Pulmonary artery endothelial cell (primary cell): ENCODE measurements at regions not wholly inside any gene's neighbourhood (a gene's known extent, or its start where the extent isn't known, plus 50 kb on each side); places are given as distances from the start of the nearest gene placed in this dataset.
"Not testable (repeated sequence)": the region's sequence is repeated elsewhere in the genome, so short reads cannot be mapped to it uniquely, and the experiment has no call there.

Source experiments
- DNase-seq: peaks from one replicate; pipeline ENCODE4 v3.0.0-alpha.2; 2011; ENCODE audit warnings: low read depth, low spot score

DNA sequence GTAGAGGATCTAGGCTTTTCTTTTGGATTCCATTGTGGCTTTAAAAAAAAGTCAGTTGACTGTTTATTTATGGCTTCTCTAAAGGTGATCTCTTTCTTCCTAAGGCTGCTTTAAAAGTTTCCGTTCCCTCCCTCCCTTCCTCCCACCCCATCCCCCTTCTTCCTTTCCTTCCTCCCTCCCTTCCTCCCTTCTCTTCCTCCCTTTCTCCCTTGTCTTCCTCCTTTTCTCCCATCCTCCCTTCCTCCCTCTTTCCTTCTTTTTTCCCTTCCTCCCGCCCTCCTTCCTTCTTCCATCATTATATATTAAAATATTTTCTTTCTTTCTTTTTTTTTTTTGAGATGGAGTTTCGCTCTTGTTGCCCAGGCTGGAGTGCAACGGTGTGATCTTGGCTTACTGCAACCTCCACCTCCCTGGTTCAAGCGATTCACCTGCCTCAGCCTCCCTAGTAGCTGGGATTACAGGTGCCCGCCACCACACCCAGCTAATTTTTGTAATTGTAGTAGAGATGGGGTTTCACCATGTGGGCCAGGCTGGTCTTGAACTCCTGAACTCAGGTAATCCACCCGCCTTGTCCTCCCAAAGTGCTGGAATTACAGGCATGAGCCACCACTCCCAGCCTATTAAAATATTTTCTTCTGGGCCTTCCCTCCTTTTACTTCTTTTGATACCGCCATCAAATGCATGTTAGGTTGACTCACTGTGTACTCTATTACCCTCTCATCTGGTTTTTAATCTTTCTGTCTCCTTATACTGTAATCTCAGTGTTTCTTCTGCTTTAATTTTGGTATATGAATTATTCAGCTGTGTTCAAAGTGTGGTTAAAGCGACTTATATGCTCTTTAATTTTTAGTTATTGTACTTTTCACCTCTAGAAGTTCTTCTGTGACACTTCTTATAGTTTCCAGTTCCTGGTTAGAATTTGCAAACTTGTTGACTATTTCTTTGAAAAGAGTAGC, 59.2 kb upstream of the ATP5PO start:
- no peak for DNase-seq

DNA sequence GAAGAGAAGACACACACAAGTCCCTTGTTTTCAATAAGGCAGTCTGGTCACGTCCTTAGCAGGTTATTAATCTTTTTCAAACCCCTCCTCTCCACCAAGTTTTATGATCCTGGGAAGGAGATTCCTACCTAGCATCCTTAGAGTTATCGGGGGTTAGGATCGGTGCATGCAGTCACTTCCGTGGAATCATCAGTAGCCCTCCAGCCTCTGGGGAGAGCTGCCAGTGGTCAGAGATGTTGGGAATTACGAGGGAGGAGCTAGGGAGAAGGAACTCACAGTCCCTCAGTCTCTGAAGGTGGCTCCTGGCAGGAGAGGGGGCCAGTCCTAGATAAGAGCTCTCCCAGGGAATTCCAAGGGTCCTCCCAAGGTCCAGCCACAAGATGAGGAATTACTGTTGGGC, 57.7 kb upstream of the ATP5PO start:
- no peak for DNase-seq

DNA sequence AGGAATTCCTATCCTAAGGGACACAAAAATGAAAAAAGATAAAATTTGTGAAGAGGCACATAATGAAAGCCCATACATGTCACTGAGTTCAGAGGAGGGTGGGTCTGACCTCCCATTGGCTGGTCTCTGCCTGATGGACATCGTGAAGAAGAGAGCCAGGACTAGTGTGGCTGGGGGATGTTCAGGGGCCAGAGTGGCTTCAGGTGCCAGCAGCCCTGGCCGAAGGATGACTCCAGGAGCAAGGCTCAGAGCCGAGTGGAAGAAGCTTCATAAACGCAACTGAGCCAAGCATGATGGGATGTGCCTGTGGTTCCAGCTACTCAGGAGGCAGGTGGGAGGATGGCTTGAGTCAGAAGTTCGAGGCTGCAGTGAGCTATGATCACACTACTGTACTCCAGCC, 56.9 kb upstream of the ATP5PO start:
- no peak for DNase-seq

DNA sequence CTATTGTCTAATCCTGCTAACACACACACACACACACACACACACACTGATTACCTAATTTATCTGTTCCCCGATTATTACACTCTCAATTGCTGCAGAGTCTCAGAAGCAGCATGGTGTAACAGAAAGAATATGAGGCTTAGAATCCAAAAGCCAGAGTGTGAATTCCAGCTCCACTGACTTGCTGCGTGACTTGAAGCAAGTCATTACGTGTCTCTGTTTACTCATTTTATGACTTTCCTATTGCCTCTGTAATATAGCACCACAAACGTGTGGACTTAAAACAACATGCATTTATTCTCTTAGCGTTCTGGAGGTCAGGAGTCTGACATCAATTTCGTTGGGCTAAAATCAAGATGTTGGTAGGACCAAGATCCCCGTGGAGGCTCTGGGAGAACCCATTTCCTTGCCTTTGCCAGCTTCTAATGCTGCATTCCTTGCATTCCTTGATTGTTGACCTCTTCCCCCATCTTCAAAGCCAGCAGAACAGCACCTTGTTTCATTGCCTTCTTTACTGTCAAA, 55.9 kb upstream of the ATP5PO start:
- no peak for DNase-seq

DNA sequence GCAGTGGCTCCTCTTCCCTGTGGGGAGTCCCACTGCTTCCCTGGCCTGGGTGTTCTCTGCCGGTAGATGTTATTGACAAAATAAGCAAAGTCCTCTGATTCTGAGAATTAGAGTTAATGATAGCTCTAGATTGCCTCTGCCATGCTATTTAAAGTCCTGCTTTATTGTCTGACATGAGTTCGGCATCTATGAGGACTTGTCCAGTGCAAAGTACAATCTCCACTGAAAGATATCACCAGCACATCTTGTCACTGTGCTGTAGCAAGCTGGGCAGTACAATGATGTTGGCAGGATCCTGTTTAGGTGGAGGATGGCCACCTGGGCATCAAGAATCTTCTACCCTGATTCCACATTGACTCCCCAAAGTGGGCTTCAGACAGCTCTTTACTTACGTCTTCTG, 54.0 kb upstream of the ATP5PO start:
- no peak for DNase-seq

DNA sequence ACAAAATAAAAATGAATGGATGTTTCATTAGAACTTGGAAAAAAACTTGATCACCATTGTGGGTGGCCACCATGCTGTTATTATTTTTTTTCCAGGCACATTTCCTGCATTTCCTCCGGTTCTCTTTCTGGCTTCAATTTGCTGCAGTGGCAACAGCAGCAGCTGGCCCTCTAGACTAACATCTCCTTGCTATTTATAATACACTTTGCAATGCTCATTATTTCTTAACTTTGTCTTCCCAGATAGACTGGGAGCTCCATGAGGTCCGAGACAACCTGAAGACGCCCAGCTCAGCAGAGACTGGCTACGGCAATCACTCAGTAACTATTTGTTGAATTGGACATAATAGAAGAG, 53.4 kb upstream of the ATP5PO start:
- DNase-seq, result no peak

DNA sequence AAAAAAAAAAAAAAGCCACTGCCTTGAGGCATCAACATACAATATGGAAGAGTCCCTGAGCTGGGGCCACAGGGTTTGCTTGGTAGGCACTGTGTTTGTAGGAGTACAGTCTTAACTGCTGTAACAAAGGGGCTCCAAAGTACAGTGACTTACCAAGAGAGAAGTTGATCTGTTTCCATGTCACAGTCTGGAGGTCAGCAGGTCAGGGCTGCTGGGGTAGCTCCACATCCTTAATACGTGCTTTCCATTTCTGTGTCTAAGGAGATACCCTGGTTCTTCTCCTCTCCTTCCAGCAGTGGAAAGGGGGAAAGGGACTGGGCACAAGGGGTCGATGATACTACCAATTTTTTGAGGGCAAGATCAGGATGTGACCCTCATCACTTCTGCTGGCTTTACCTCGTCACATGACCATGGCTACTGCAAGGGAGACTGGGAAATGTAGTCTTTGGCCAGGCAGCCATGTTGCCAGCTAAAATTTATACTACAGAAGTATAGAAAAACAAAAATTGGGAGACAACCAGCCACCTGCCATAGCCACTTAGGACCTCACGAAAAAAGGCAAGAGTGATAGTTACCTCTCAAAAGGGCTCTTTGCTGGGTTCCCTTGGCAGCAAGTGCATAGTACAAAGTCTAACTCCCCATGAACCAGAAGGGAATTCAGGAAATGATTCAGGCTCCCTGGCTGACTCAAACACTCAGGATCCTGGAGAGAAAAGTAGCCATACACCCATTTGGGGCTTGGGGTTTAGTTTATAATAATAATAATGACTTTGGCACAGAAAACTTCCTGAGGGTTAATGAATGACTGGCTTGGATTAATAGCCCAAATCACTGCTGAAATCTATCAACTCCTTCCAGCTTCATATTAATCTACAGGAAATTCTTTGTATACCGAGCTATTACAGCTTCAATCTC, 52.7 kb upstream of the ATP5PO start:
- DNase-seq, result peak; percentile 81

DNA sequence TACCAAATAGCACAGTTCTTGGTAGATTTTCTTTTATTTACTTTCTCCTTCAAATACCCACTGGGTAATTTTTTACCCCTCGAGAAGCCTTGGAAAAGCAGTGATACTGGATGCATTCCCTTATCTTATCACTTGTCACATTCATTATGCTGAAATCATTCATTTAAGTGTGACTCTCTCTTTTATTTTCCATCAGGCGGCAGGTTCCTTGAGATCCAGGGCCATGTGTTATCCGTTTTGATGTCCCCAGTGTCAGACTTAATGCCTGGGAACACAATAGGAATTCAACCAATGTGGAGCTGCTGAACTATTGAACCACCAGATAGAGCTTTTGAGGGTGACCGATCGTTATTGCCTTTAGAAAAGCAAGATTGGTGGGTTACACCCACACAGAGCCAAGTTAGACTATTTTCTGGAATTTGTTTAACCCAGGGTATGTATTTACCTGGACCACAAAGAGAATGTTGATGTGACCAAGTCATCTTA, 51.5 kb upstream of the ATP5PO start:
- DNase-seq, result no peak

DNA sequence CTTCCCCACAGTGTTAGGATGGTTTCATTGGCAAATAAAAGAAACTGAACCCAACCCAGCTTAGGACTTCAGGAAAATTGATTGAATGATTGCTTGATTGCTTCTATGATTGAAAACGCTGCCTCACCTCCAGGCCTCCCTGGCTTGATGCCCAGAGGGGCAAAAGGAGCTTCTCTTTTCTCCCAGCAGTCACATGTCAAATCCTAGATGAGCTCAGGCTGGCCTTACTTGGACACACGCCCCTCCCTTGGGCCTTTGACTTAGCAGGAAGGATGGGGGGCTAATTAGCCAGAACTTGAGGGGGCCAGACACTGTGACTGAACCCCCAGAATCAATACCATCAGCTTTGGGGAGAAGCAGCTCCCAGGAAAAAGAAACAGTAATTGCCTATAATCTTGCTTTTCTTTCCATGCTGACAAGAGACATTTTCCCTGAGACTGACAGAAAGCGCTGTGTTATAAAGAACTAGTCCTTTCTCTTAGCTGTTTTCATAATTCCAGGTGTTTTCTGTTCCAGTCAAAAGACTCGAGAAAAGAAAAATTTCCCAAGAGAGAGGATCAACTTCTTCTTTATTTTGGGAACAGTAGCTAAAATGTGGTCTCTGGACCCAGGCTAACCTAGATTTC, 50.8 kb upstream of the ATP5PO start:
- no peak for DNase-seq

DNA sequence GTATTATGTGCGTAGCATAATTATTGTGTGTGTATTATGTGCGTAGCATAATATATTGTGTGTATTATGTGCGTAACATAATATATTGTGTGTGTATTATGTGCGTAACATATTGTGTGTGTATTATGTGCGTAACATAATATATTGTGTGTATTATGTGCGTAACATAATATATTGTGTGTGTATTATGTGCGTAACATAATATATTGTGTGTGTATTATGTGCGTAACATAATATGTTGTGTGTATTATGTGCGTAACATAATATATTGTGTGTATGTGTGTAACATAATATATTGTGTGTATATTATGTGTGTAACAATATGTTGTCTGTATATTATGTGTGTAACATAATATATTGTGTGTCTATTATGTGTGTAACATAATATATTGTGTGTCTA, 50.1 kb upstream of the ATP5PO start:
- DNase-seq, result not testable (repeated sequence)
